ENCODE measurements at regions not wholly inside any gene's neighbourhood (a gene's known extent, or its start where the extent isn't known, plus 50 kb on each side); places are given as distances from the start of the nearest gene placed in this dataset.

- Histone ChIP-seq H4K20me1 (ENCODE audit: insufficient read depth) (no peaks in the 10 kb centered on the region), H3K27ac (no peak overlapping the region), H3K79me2 (ENCODE audit: low read depth) (no peaks in the 10 kb centered on the region), H3K4me2 (no peak overlapping the region), H3K9me3 (ENCODE audit: insufficient read depth, low read depth) (0 out of 2 replicates have a peak, but pooled peaks cover 10% of the 10 kb centered on the region), H3K4me3 (no peak overlapping the region), H3K36me3 (ENCODE audit: low read depth) (no peaks in the 10 kb centered on the region), H2AFZ (no peak overlapping the region), H3K9me2 (ENCODE audit: insufficient read depth) (no peaks in the 10 kb centered on the region), H3F3A (ENCODE audit: insufficient read depth, low read depth) (no peaks in the 10 kb centered on the region), H3K4me1 (replicated peaks; ENCODE audit: insufficient read depth) (no peaks in the 10 kb centered on the region), H3K27me3 (ENCODE audit: insufficient read depth, low read depth) (no peaks in the 10 kb centered on the region)
- no TSS peak for BruUV-seq (replicated peaks)
- CTCF ChIA-PET: no interaction called here
- POLR2A ChIA-PET (ENCODE audit: unreplicated experiment): no interaction called here
- DNase-seq: no peak
- TF ChIP-seq EZH2 (IDR thresholded peaks at IDR 0.05; ENCODE audit: low read depth) (no peak), CTCF (conservative IDR thresholded peaks at IDR 0.05) (no peak)
- intact Hi-C loops (cut with micrococcal nuclease; ENCODE audit: unreplicated experiment): no loop called here
Measured at GRCh38 chr2:41504532-41504931, 543.3 kb upstream of the PKDCC start.

- H4K20me1 ChIP-seq (ENCODE audit: insufficient read depth): no peaks in the 10 kb centered on the region
- H3K4me1 ChIP-seq (replicated peaks; ENCODE audit: insufficient read depth): no peaks in the 10 kb centered on the region
- no peak overlapping the region for H3K4me2 ChIP-seq
- H3K27me3 ChIP-seq (ENCODE audit: insufficient read depth, low read depth): no peaks in the 10 kb centered on the region
- no peaks in the 10 kb centered on the region for H3F3A ChIP-seq (ENCODE audit: insufficient read depth, low read depth)
- BruUV-seq (replicated peaks): no TSS peak
- H3K36me3 ChIP-seq (ENCODE audit: low read depth): no peaks in the 10 kb centered on the region
- no peak for DNase-seq
- H2AFZ ChIP-seq: no peak overlapping the region
- CTCF ChIA-PET: no interaction called here
- H3K27ac ChIP-seq: no peak overlapping the region
- TF ChIP-seq CTCF (conservative IDR thresholded peaks at IDR 0.05) (no peak), EZH2 (IDR thresholded peaks at IDR 0.05; ENCODE audit: low read depth) (no peak)
- intact Hi-C loops (cut with micrococcal nuclease; ENCODE audit: unreplicated experiment): no loop called here
- H3K9me3 ChIP-seq (ENCODE audit: insufficient read depth, low read depth): no peaks in the 10 kb centered on the region
- no peaks in the 10 kb centered on the region for H3K9me2 ChIP-seq (ENCODE audit: insufficient read depth)
- H3K4me3 ChIP-seq: no peak overlapping the region
- no peaks in the 10 kb centered on the region for H3K79me2 ChIP-seq (ENCODE audit: low read depth)
- POLR2A ChIA-PET (ENCODE audit: unreplicated experiment): no interaction called here
Measured at GRCh38 chr2:41510108-41510507, 537.7 kb upstream of the PKDCC start.

- no peak overlapping the region for H3K4me2 ChIP-seq
- DNase-seq: no peak
- H3K9me3 ChIP-seq (ENCODE audit: insufficient read depth, low read depth): no peaks in the 10 kb centered on the region
- no peaks in the 10 kb centered on the region for H4K20me1 ChIP-seq (ENCODE audit: insufficient read depth)
- TF ChIP-seq CTCF (conservative IDR thresholded peaks at IDR 0.05) (no peak), EZH2 (IDR thresholded peaks at IDR 0.05; ENCODE audit: low read depth) (no peak)
- no peaks in the 10 kb centered on the region for H3K9me2 ChIP-seq (ENCODE audit: insufficient read depth)
- ChIA-PET POLR2A (ENCODE audit: unreplicated experiment) (no interaction called here), CTCF (no interaction called here)
- H3K4me3 ChIP-seq: no peak overlapping the region
- no peaks in the 10 kb centered on the region for H3K36me3 ChIP-seq (ENCODE audit: low read depth)
- no peaks in the 10 kb centered on the region for H3K79me2 ChIP-seq (ENCODE audit: low read depth)
- no peaks in the 10 kb centered on the region for H3K4me1 ChIP-seq (replicated peaks; ENCODE audit: insufficient read depth)
- intact Hi-C loops (cut with micrococcal nuclease; ENCODE audit: unreplicated experiment): no loop called here
- no peak overlapping the region for H3K27ac ChIP-seq
- no peaks in the 10 kb centered on the region for H3F3A ChIP-seq (ENCODE audit: insufficient read depth, low read depth)
- no TSS peak for BruUV-seq (replicated peaks)
- H2AFZ ChIP-seq: no peak overlapping the region
- no peaks in the 10 kb centered on the region for H3K27me3 ChIP-seq (ENCODE audit: insufficient read depth, low read depth)
Measured at GRCh38 chr2:41521211-41521610, 526.6 kb upstream of the PKDCC start.

Measured in PC-9 (cell line).